ENCODE measurements at regions not wholly inside any gene's neighbourhood (a gene's known extent, or its start where the extent isn't known, plus 50 kb on each side); places are given as distances from the start of the nearest gene placed in this dataset.

DNA sequence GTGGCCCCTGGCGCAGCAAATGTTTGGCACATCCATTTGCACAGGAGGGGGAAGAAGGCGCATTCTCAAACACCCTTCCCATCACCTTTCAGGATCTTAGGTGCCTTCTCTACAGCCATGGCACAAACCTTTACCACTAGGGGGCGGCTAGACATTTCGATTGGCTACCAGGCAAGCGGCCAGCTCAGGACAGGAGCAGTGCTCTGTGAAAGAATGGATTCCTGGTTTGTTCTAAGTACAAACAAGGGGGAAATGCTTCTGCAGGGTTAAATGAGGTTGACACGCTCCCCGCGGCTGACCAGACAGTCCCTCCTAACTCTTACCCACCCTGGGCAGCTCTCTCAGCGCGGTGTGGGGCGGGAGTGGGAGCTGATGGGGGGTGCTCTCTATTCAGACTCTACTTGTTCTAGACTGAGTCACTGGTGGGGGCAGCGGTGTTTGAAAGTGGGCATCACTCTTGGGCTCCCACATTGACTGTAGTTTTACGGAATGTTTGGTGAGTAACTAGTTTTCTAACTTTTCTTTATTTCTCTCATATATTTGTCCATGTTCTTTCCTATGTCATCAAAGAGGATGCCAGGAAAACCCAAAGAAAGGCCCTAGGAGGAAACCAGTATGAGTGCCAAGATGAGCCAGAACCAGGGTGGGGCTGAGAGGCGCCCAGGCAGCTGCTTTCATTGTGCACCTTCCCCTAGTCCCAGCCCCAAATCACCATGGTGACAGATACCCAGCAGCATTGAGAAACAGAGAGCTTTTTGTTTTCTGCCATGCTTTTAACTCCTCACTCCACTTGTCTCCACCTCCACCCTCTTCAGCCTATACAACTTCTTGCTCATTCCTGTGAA is 61.4 kb upstream of the GPR158 start:
- peak; percentile 80 for DNase-seq (ENCODE audit: low spot score)

GRCh38 chr10:25114036-25114411 is 60.8 kb upstream of the GPR158 start:
- DNase-seq (ENCODE audit: low spot score), result no peak

DNA sequence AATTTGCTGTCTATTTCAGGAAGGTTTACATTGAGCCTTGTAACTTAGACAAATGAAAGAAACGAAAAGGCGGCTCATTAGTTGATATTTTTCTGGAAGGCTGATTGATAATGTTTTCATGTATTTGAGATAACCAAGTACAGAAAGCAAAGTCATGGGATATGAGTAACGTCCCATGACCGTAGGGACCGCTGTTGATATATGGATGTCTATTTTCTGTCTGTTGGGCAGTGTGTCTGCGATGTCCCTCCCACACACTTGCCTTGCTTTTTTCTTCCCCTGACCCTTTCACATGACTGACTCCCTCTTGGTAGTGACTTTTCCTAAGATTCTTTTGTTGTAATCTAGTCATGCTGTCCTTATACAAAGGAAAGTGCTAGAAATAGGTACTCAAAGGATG is 57.0 kb upstream of the GPR158 start:
- DNase-seq (ENCODE audit: low spot score), result no peak

DNA sequence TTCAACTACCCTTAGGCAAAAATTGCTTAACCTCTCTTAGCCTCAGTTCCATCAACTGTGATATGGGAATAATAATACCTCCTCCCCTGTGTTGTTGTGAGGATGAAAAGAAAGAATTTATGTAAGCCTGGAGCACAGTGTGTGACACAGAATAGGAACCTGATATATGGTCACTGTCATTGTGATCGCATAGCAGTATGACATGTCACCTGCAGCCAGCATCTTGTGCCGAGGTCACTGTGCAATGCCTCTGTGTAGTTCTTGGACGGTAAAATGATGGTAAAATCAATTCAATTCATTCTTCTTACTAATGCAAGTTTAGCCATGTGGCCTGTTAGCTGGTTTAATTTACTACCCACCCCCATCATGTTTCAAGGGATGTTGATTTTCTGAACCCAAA is 54.6 kb upstream of the GPR158 start:
- no peak for DNase-seq (ENCODE audit: low spot score)
